ENCODE measurements at regions not wholly inside any gene's neighbourhood (a gene's known extent, or its start where the extent isn't known, plus 50 kb on each side); places are given as distances from the start of the nearest gene placed in this dataset.

DNA sequence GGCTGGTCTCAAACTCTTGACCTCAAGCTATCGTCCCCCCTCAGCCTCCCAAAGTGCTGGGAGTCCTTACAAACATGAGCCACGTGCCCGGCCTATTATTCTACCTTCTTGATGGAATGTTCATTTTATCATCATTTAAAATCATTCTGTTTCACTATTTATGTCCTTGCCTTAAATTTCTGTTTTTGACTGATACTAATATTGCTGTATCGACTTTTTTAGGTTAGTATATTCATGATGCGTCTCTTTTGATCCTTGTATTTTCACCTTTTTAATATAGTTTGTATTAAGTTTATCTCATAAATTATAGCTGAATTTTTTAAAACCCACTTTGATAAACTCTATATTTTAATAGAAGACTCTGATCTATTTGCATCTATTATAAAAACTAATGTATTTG is 98.4 kb upstream of the STXBP5 start:
- TF ChIP-seq CTCF (IDR thresholded peaks at IDR 0.05; ENCODE audit: low read depth, low read length) (no peak), MAX (IDR thresholded peaks at IDR 0.05; ENCODE audit: low read depth, low read length) (no peak)
